GM12892 (cell line): ENCODE measurements at regions not wholly inside any gene's neighbourhood (a gene's known extent, or its start where the extent isn't known, plus 50 kb on each side); places are given as distances from the start of the nearest gene placed in this dataset.

Source experiments
- POLR2A ChIP-seq: IDR thresholded peaks from 2 replicates; pipeline ENCODE4 v1.6.1; 2011; ENCODE audit warnings: low read depth, low read length, control low read depth
- POLR2AphosphoS5 ChIP-seq: IDR thresholded peaks from 2 replicates; pipeline ENCODE4 v1.6.1; 2011; ENCODE audit warnings: low read depth, low read length, control low read depth
- TAF1 ChIP-seq: IDR thresholded peaks from 2 replicates; pipeline ENCODE4 v1.6.1; 2011; ENCODE audit warnings: low read depth, mild to moderate bottlenecking, control low read depth, low read length, borderline replicate concordance

- no peak for TF ChIP-seq POLR2A
- TF ChIP-seq POLR2AphosphoS5 = no peak
- no peak for TF ChIP-seq TAF1
Measured at GRCh38 chr9:82170866-82171265, 182.3 kb downstream of the SPATA31D1 start.
